Activated CD8-positive, alpha-beta memory T cell treated with anti-CD3 and anti-CD28 coated beads, Interleukin-2, amount 50 U/mL, for 4 hours (primary cell): ENCODE measurements at regions not wholly inside any gene's neighbourhood (a gene's known extent, or its start where the extent isn't known, plus 50 kb on each side); places are given as distances from the start of the nearest gene placed in this dataset.
"Not testable (repeated sequence)": the region's sequence is repeated elsewhere in the genome, so short reads cannot be mapped to it uniquely, and the experiment has no call there.

ENCODE experiments used
- DNase-seq: peaks from one replicate; pipeline ENCODE4 v3.0.0-alpha.2; 2020

DNA sequence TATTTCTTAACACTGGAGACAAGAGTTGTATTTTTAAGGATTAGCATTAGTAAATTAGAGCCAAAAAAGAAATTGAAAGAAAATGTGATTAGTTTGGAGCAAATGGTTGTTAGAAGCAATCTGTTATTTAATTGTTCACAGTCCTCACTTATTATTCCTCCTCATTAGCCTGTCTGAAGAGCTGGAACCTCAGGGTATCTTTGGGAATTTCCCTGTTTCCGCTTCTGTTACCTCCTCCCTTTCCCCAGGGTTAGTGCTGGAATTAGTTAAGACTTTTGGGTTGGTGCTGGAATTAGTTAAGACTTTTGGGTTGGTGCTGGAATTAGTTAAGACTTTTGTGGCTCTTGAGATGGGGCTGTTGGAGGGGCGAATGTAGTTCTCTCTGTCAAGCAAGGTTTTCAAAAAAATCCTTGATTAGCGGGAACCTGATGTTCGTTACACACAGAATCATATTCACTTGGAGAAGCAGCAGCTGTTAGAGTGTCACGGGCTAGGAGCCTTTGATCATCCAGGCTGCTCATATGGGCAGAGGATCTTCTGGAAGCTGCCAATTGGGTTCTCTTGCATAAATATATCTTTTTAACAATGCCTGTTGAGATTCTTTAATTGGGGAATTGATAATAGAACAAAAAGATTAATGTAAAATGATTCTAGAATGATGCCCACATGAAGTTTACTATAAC is 251.0 kb upstream of the NPSR1 start:
- no peak for DNase-seq

- DNase-seq, result no peak
These were observed 250.4 kb upstream of the NPSR1 start for GRCh38 chr7:34407586-34407985.

GRCh38 chr7:34417781-34418180 is 240.2 kb upstream of the NPSR1 start:
- no peak for DNase-seq

DNA sequence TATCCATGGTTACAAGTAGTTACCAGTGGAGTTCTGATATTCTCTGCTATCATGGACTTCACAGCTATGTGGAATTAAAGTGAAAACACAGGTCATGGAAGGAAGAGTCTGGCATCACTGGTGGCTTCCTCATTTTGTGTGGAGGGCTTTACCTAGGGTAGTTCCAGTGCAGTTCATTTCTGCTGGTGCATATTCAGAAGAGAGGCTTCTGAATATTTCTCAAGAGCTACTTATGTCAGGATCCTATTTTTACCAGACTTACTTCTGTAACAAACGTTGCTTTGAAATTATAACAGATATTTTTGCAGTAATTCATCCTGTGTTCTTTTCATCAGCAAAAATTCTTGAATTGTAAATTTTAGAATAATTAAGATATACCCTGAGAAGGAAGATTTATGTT is 236.5 kb upstream of the NPSR1 start:
- DNase-seq, result no peak

GRCh38 chr7:34425194-34425593 is 232.8 kb upstream of the NPSR1 start:
- no peak for DNase-seq

DNA sequence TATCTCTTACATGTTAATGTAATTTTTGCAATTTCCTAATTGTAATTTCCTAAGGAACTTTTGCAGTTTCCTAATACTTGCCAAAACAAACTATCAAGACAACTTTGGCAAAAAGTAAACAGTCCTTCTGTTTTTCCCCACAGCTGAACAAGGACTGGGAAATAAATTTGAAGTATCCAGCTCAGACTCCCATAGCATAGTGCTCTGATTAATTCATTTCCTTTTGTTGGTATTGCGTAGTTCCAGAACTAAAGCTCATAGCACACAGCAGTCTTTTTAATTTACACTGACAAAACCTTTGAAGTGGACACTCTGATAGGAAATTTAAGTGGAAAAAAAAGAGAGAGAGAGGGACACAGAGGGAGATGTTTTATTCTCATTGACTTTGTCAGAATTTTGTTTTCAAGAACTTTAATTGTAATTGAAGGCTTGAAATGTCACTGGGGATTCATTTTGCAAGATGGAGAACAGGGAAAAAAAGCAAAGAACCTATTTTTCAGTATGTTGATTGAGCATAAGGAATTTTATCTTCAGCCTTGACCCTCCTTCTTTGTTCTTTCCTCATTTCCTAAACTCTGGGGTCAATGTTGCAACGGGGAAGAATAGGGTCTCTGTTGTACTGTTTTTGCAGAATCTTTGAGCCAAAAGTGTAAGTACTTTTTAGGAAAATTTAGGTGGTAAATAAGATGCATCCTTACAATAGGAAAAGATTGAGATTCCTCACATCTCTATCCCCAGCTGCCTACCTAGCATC is 232.2 kb upstream of the NPSR1 start:
- no peak for DNase-seq

DNA sequence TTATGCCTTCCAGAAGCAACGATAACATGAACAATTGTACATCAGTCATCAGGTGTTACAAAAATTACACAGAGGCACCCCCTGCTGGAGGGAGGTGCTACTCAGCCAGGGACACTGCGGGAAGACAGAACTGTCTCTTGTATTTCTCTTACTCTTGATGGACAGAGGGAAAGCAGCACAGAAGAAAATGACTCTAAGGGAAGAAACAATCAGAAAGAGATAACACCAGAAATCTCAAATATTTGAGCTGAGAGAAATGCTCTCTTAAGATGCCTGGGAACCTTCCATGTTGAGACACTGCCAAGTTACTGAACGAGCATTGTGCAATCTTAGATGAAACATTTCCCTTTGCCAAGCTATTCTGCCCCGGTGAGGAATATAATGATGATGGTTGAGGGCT is 227.6 kb upstream of the NPSR1 start:
- DNase-seq, result no peak

DNA sequence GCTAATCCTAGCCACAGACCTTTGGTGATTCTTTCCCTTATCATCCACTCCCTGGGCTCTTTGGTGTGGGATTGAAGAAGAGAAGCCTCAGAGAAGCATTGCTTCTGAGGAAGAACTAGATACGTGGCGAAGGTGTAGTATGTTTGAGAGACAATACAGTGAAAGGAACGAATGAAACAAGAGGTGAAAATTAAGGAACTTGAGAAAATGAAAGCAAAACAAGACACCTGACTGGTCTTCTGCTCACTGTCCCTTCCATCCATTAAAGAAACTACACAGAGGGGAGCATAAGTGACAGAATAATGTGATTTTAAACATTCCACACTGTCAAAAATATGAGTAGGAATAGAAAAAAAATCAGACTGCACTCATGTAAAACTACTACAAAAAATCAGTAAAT is 219.6 kb upstream of the NPSR1 start:
- no peak for DNase-seq

DNA sequence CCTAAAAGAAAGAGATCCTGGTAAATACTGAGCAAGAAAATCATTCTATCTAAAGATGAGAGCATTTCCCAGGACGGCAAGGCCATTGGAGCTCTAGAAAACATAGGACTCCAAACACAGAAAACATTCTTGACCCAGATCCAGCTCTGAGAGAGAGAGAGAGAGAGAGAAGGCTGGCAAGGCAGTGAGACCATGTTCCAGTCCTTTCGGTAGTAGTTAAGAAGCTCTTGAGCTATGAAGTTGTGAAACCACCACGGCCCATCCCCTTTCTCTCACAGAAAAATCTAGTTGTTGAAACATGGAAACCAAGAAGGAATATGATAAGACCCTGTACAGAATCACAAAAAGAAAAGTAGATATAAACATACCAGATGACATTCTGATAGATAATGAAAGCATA is 212.4 kb upstream of the NPSR1 start:
- no peak for DNase-seq

GRCh38 chr7:34448531-34448930 is 209.5 kb upstream of the NPSR1 start:
- DNase-seq, result not testable (repeated sequence)

GRCh38 chr7:34449765-34450164 is 208.3 kb upstream of the NPSR1 start:
- no peak for DNase-seq

DNA sequence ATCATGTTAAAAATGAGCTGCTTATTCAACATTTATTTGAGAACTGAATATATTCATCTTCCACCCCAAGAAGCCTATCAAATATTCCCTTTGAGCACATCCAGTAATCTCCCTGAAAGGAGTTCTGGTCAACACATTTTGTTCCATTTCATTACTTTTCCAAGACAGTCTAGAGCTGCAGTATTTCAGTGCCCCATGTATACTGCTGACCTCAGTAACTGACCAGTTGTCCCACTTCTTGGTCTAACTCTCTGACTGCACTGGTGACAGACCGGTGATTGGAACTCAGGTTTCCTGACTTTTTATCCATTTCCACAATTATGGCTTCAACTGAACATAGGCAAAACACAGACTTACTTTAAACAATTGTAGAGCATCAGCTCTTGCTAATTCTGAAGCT is 206.8 kb upstream of the NPSR1 start:
- DNase-seq, result no peak

DNA sequence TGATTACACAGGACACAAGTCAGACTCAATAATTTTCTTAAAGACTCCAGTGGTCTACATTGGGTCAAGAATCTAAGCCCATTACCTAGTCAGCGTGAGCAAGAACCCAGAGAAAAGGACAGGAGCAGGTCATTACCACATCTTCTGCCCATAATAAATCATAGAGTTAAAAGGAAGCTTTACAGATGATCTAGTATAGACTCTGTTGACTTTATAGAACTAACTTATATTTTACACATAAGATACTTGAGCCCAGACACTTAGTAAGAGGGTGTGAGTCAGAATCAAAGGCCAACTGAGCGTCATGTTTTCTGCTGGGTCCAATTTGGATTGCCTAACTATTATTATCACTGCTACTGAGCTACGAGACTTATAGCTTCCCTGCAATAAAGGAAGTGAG is 206.1 kb upstream of the NPSR1 start:
- no peak for DNase-seq

GRCh38 chr7:34452363-34452762 is 205.7 kb upstream of the NPSR1 start:
- DNase-seq, result no peak

GRCh38 chr7:34453150-34453549 is 204.9 kb upstream of the NPSR1 start:
- DNase-seq, result no peak

DNA sequence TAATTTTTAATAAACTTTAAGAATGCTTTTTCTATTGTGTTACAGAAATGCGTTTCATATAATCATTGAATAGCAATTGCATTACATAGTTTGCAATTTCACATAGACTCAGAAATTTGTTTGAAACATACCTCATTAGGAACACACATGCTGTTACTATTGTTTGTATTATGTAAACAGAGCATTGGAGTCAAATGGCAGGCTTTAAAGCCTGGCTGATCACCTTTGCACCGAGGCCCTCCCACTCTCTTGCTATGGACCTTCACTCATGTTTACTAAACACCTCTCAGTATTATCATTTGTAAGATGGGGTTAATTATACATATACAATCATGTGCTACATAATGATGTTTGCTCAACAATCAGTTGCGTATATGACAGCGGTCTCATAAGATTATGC is 203.6 kb upstream of the NPSR1 start:
- no peak for DNase-seq

GRCh38 chr7:34457329-34457728 is 200.7 kb upstream of the NPSR1 start:
- no peak for DNase-seq

DNA sequence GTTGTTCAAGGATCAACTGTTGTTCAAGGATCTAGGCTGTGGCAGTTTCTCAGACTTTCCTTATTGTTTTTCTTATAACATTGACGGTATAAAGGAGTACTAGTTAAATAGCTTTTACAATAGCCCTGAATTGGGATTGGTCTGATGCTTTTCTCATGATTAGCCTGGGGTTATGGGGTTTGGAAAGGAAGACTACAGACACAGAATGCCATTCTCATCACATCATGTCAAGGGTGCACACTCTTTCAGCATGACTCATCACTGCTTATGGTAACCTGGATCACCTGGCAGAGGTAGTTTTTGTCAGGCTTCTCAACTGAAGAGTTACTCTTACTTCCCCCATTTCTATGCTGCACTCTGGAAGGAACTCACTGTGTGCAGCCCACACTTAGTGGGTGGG is 194.2 kb upstream of the NPSR1 start:
- DNase-seq, result no peak

GRCh38 chr7:34471844-34472243 is 186.2 kb upstream of the NPSR1 start:
- DNase-seq, result no peak

GRCh38 chr7:34486371-34486770 is 171.6 kb upstream of the NPSR1 start:
- DNase-seq, result no peak

DNA sequence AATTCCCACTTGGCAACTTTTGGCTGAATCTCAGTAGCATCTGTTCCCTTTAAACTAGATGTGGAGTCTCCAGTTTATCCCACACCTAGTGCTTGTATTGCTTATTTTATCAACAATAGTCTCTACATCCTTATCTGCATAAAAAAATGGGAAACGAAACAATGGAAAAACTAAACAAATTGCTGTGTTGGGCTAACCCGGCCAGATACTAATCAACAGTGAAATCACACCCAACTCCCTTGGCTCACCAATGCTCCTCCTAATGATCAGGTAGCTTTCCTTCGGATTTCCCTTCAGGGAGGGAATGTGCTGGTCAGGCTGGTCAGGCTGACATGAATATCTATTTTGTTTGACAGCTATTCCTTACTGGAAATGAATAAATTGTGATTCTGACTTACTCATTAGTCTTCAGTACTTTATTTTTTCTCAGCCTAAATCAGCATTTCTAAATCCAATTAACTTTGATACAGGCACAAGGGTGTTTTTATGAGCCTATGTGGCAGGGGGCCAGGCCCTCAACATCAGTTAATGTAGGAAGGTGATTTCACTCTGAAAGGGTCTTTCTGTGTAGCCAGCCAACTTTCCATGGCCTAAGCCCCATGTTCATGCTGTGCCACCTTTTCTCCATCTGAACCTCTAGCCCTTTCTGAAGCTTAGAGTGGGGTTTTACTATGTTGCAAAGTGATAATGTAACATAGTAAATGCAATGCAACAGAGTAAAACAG is 170.5 kb upstream of the NPSR1 start:
- DNase-seq, result no peak

DNA sequence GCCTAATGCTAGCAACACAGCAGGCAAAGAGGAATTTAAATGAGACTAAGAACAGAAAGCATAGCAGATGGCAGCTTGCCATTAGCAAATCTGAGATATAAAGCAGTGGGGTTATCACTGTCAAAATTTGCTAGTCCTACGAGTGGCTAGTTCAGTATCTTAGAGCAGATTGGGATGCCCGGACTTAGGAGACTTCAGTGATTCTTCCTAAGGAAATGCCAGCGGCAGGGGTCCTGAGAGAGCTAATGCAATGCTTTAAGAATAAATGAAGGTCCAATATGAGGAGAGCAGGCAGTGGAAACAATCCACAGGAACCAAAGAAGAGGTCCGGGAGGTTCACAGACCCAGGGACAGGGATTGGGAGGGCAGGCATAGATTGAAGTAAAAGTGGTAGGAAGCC is 169.3 kb upstream of the NPSR1 start:
- no peak for DNase-seq

GRCh38 chr7:34491899-34492298 is 166.1 kb upstream of the NPSR1 start:
- DNase-seq, result no peak

DNA sequence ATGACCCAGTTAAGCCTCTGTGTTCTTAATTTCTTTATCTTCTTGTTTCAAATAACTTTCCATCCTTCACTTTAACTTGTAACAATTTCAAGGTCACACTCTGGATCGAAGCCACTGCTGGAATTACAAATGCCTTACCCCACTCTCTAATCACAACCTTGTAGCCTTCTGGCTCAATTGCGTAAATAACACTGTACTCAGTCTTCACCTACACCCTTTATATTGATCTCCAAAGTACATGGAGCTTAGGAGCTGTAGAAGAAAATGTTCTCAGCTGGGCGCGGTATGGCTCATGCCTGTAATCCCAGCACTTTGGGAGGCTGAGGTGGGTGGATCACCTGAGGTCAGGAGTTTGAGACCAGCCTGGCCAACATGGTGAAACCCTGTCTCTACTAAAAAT is 164.3 kb upstream of the NPSR1 start:
- DNase-seq, result no peak
